Nephron (organoid): ENCODE measurements at regions not wholly inside any gene's neighbourhood (a gene's known extent, or its start where the extent isn't known, plus 50 kb on each side); places are given as distances from the start of the nearest gene placed in this dataset.

Experiments used
- H3K27ac Mint-ChIP-seq, 3 experiments: 2 replicates each; pipeline ENCODE4 v1.8.0; 2020; ENCODE audit warnings: mixed read lengths in 3 of 3, mild to moderate bottlenecking in 2 of 3, moderate library complexity in 1 of 3
- H3K27me3 Mint-ChIP-seq: 2 replicates; pipeline ENCODE4 v1.8.0; 2021; ENCODE audit warnings: low read depth, mild to moderate bottlenecking, moderate library complexity, mixed read lengths
- H3K36me3 Mint-ChIP-seq: 2 replicates; pipeline ENCODE4 v1.8.0; 2020; ENCODE audit warnings: low read depth, mixed read lengths
- H3K4me1 Mint-ChIP-seq: 2 replicates; pipeline ENCODE4 v1.8.0; 2020; ENCODE audit warnings: mixed read lengths
- H3K4me3 Mint-ChIP-seq, 3 experiments: 2 replicates each; pipeline ENCODE4 v1.8.0; 2020; ENCODE audit warnings: mild to moderate bottlenecking in 3 of 3, mixed read lengths in 3 of 3, moderate library complexity in 2 of 3
- H3K9me3 Mint-ChIP-seq: 2 replicates; pipeline ENCODE4 v1.8.0; 2020; ENCODE audit warnings: mixed read lengths
- TF ChIP-seq, protein P1 (sequence below), 3 experiments: fragments of 200-600 bp; sonication (generic); IDR thresholded peaks; one replicate each; pipeline ENCODE4 v1.5.0; 2021; ENCODE audit warnings: antibody characterized with exemption in 3 of 3; ENCODE audit not compliant: unreplicated experiment in 3 of 3

DNA sequence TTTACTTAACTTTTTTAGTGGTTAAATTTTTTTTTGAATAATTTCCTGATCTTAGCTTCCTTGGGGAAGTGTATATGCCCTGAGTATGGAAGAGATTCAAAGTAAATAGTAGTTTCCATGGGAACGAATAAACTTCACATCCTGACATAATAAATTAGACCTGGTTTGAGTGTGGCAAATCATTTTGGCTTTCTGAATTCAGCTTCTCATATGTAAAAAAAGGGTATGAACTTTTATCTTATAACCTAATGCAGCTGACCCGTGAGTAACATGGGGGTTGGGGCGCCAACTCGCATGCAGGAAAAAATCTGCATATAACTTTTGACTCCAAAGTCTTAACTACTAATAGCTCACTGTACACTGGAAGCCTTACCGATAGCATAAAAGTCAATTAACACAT is 736.8 kb upstream of the NCAM2 start:
- TF ChIP-seq, protein P1, sequence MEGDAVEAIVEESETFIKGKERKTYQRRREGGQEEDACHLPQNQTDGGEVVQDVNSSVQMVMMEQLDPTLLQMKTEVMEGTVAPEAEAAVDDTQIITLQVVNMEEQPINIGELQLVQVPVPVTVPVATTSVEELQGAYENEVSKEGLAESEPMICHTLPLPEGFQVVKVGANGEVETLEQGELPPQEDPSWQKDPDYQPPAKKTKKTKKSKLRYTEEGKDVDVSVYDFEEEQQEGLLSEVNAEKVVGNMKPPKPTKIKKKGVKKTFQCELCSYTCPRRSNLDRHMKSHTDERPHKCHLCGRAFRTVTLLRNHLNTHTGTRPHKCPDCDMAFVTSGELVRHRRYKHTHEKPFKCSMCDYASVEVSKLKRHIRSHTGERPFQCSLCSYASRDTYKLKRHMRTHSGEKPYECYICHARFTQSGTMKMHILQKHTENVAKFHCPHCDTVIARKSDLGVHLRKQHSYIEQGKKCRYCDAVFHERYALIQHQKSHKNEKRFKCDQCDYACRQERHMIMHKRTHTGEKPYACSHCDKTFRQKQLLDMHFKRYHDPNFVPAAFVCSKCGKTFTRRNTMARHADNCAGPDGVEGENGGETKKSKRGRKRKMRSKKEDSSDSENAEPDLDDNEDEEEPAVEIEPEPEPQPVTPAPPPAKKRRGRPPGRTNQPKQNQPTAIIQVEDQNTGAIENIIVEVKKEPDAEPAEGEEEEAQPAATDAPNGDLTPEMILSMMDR (IDR thresholded peaks at IDR 0.05; ENCODE audit: unreplicated experiment in 3 of 3), result no peak
- H3K4me3 Mint-ChIP-seq, result no peak overlapping the region
- peaks cover 3% of the 10 kb centered on the region for H3K9me3 Mint-ChIP-seq
- H3K27me3 Mint-ChIP-seq, result no peaks in the 10 kb centered on the region
- H3K27ac Mint-ChIP-seq, result no peak overlapping the region
- H3K36me3 Mint-ChIP-seq, result no peaks in the 10 kb centered on the region
- H3K4me1 Mint-ChIP-seq, result peaks cover 5% of the 10 kb centered on the region

DNA sequence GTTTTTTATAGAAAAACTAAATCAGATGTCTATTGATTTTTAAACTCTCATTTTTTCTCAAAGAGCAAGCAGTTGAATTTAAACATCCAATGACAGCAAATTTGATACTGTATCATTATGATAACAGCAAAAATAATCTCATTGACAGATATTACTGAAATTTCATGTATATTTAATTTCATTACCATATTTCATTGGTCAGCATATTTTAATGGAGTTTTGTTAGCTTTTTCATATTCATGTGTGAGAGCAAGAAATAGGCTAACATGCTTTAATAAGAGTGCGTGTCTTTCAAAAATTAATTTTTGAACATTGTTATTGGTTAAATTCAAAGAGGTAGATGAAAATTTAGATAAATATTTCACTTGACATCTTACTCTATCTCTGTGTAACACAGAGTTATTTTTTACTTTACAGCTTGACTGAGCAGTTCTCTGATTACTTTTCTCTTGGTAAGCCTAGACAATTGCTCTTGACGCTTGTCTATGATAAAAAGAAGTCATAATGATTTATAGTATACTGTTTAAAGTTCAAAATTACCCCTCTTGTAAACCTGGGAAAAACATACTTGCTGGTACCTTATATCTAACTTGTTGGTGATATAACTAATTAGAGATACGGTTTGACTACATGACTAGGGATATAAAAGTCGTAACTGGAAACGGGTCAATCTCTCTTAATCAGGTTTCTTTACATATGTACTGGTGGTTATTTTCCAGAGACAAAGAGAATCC is 732.3 kb upstream of the NCAM2 start:
- Mint-ChIP-seq H3K4me1 (no peaks in the 10 kb centered on the region), H3K27ac (no peak overlapping the region), H3K36me3 (no peaks in the 10 kb centered on the region), H3K9me3 (no peaks in the 10 kb centered on the region), H3K27me3 (no peaks in the 10 kb centered on the region), H3K4me3 (no peak overlapping the region)
- TF ChIP-seq, protein P1 (IDR thresholded peaks at IDR 0.05; ENCODE audit: unreplicated experiment in 3 of 3), result no peak

DNA sequence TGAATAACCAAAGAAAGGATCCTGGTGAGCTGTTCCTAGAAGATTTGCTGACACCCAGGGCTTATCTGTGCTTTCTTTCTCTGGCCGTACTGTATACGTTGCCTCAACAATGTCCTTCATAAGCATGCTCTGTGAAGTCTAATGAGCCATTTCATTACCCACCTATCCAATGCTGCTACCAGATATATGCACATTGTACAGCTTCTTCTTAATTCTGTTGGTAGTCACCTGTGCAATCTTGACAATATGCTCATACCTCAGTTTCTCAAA is 731.8 kb upstream of the NCAM2 start:
- TF ChIP-seq, protein P1 (IDR thresholded peaks at IDR 0.05; ENCODE audit: unreplicated experiment in 3 of 3), result no peak
- H3K36me3 Mint-ChIP-seq, result no peaks in the 10 kb centered on the region
- H3K27ac Mint-ChIP-seq, result no peak overlapping the region
- H3K4me3 Mint-ChIP-seq, result no peak overlapping the region
- no peaks in the 10 kb centered on the region for H3K9me3 Mint-ChIP-seq
- no peaks in the 10 kb centered on the region for H3K4me1 Mint-ChIP-seq
- H3K27me3 Mint-ChIP-seq, result no peaks in the 10 kb centered on the region

DNA sequence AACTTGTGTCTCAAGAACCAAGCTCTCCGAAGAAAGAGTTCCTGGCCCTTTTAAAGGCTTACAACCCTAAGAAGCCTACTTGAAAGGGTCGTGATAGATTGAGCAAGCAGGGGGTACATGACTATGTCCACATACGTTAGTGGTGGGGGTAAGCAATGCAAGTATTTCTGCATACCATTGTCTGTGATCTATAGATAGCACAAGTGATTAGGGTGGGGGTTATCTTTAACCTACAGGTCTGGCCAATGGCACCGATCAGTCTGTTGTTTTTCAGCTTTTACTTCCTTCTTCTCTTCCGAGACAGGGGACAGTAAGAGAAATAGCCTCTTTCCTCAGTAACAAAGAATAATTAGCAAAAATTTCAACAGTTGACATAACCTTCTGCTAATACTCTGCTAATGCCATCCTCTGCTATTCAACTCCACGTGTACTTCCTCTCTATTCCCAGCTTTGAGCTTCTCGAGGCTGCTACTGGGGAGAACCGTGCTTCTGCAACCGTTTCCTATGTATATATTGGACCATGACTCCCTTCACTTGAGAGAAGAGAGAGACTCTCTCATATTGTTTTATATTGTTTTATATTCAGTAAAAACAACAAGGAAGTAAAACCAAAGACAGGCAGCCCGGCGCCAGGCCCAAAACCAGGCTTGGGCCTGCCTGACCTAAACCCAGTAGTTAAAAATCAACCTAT is 727.7 kb upstream of the NCAM2 start:
- Mint-ChIP-seq H3K4me3 (no peak overlapping the region), H3K36me3 (no peaks in the 10 kb centered on the region), H3K27ac (no peak overlapping the region), H3K4me1 (no peaks in the 10 kb centered on the region), H3K27me3 (no peaks in the 10 kb centered on the region), H3K9me3 (no peaks in the 10 kb centered on the region)
- TF ChIP-seq, protein P1 (IDR thresholded peaks at IDR 0.05; ENCODE audit: unreplicated experiment in 3 of 3), result no peak

DNA sequence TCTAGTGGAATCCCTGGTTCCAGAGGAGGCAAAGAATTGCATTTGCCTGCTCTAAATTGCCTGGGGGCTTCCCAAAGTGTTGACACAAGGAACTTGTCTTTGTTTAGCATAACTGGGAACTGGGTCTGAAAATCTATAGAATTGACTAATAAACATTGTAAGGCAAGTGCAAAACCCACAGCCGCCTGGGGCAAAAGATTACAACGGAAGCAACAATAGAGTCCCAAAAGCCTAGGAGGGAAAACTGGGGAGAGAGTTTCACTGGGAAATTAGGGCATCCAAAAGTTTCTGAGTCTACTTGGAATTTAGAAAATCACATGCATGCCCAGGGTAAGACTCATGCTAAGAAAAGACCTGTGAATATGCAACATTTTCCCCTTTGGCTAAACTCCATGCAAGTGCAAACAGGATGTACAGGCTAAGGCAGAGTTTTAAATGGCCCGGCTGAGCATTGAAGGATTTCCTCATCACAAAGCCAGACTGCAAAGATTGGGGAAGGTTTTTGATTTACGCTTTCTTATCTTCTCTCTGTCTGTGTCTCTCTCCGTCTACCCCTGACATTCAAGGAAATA is 725.3 kb upstream of the NCAM2 start:
- Mint-ChIP-seq H3K4me1 (no peaks in the 10 kb centered on the region), H3K9me3 (no peaks in the 10 kb centered on the region), H3K36me3 (no peaks in the 10 kb centered on the region), H3K27ac (no peak overlapping the region), H3K4me3 (no peak overlapping the region), H3K27me3 (no peaks in the 10 kb centered on the region)
- TF ChIP-seq, protein P1 (IDR thresholded peaks at IDR 0.05; ENCODE audit: unreplicated experiment in 3 of 3), result no peak
